Lower leg skin (tissue), 3 donors: ENCODE measurements at regions not wholly inside any gene's neighbourhood (a gene's known extent, or its start where the extent isn't known, plus 50 kb on each side); places are given as distances from the start of the nearest gene placed in this dataset.

Experiments
- POLR2A ChIP-seq, 2 donors: fragments of 450-650 bp; IDR thresholded peaks; one replicate each; pipeline ENCODE4 v1.6.1; 2016 to 2017; ENCODE audit warnings: antibody characterized with exemption in 2 of 2, mild to moderate bottlenecking in 1 of 2, moderate library complexity in 1 of 2
- TF ChIP-seq, protein P1 (sequence below), 3 donors: fragments of 450-650 bp; IDR thresholded peaks; one replicate each; pipeline ENCODE4 v1.5.1; 2016; ENCODE audit warnings: antibody characterized with exemption in 3 of 3, mild to moderate bottlenecking in 3 of 3, moderate library complexity in 2 of 3

DNA sequence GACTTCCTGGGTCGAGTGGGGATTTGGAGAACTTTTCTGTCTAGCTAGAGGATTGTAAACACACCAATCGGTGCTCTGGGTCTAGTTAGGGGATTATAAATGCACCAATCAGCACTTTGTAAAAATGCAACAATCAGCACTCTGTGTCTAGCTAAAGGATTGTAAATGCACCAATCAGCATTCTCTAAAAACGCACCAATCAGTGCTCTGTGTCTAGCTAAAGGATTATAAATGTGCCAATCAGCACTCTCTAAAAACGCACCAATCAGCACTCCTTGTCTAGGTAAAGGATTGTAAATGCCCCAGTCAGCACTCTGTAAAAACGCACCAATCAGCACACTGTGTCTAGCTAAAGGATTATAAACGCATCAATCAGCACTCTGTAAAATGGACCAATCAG lies 209.0 kb upstream of the SLC35B3 start:
- no peak for TF ChIP-seq POLR2A (IDR thresholded peaks at IDR 0.05)
- TF ChIP-seq, protein P1, sequence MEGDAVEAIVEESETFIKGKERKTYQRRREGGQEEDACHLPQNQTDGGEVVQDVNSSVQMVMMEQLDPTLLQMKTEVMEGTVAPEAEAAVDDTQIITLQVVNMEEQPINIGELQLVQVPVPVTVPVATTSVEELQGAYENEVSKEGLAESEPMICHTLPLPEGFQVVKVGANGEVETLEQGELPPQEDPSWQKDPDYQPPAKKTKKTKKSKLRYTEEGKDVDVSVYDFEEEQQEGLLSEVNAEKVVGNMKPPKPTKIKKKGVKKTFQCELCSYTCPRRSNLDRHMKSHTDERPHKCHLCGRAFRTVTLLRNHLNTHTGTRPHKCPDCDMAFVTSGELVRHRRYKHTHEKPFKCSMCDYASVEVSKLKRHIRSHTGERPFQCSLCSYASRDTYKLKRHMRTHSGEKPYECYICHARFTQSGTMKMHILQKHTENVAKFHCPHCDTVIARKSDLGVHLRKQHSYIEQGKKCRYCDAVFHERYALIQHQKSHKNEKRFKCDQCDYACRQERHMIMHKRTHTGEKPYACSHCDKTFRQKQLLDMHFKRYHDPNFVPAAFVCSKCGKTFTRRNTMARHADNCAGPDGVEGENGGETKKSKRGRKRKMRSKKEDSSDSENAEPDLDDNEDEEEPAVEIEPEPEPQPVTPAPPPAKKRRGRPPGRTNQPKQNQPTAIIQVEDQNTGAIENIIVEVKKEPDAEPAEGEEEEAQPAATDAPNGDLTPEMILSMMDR (IDR thresholded peaks at IDR 0.05), result no peak
